H1 (cell line): ENCODE measurements at regions not wholly inside any gene's neighbourhood (a gene's known extent, or its start where the extent isn't known, plus 50 kb on each side); places are given as distances from the start of the nearest gene placed in this dataset.

Experiments
- CTCF ChIA-PET: fragments of 300-600 bp; sonication (Branson Sonifier 250); formaldehyde crosslinking; loops from one replicate; lab custom pipeline; 2021; ENCODE audit not compliant: partially characterized antibody; lab: Charles Lee
- POLR2A ChIA-PET: fragments of 300-600 bp; sonication (Branson Sonifier 250); formaldehyde crosslinking; loops from one replicate; lab custom pipeline; 2021; ENCODE audit warnings: inconsistent platforms; ENCODE audit not compliant: partially characterized antibody; lab: Charles Lee
- DNase-seq, 2 experiments: peaks; one replicate each; pipeline versions ENCODE4 v3.0.0 to v3.0.0-alpha.2; 2010 to 2022; ENCODE audit warnings: low spot score in 2 of 2, low read depth in 1 of 2, mixed read lengths in 1 of 2
- FAIRE-seq: peaks from 2 replicates; lab custom pipeline; 2011; peaks lifted over from hg19 to GRCh38; lab: Jason Lieb, UNC
- H2AFZ ChIP-seq: 2 replicates; pipeline ENCODE4 v1.8.1; 2012; ENCODE audit warnings: low read length, inconsistent platforms
- H2AK5ac ChIP-seq: 2 replicates; pipeline ENCODE4 v1.6.1; 2013; ENCODE audit warnings: low read depth, low read length
- H2BK120ac ChIP-seq: replicated peaks from 2 replicates; pipeline ENCODE3; 2013; ENCODE audit warnings: low read depth, low read length, inconsistent platforms
- H2BK12ac ChIP-seq: 2 replicates; pipeline ENCODE4 v1.6.1; 2013; ENCODE audit warnings: low read depth, low read length
- H2BK15ac ChIP-seq: 2 replicates; pipeline ENCODE4 v1.6.1; 2013; ENCODE audit warnings: low read length
- H2BK20ac ChIP-seq: 2 replicates; pipeline ENCODE4 v1.6.1; 2013; ENCODE audit warnings: low read length
- H2BK5ac ChIP-seq: 2 replicates; pipeline ENCODE4 v1.6.1; 2013; ENCODE audit warnings: low read depth, low read length
- H3K14ac ChIP-seq: 2 replicates; pipeline ENCODE4 v1.6.1; 2013; ENCODE audit warnings: inconsistent platforms; ENCODE audit not compliant: insufficient read length
- H3K18ac ChIP-seq: 2 replicates; pipeline ENCODE4 v1.6.1; 2013; ENCODE audit warnings: low read length; ENCODE audit errors: extremely low read depth
- H3K23ac ChIP-seq: 2 replicates; pipeline ENCODE4 v1.6.1; 2013; ENCODE audit warnings: inconsistent platforms; ENCODE audit not compliant: insufficient read length
- H3K23me2 ChIP-seq: 2 replicates; pipeline ENCODE4 v1.6.1; 2013; ENCODE audit warnings: low read depth, low read length
- H3K27ac ChIP-seq: 2 replicates; pipeline ENCODE4 v1.6.1; 2011; ENCODE audit warnings: low read depth, low read length, inconsistent platforms
- H3K27me3 ChIP-seq, 4 experiments: replicated peaks in 1 of 4; 1 replicate in 1 of 4; 2 replicates in 3 of 4; pipeline versions ENCODE4 v1.6.1 to v1.8.1; 2011 to 2013; ENCODE audit warnings: low read length in 3 of 4, mild to moderate bottlenecking in 3 of 4, inconsistent platforms in 2 of 4, mixed read lengths in 2 of 4, moderate library complexity in 1 of 4; ENCODE audit not compliant: control insufficient read depth in 3 of 4, insufficient read depth in 3 of 4; ENCODE audit errors: extremely low read depth in 1 of 4
- H3K36me3 ChIP-seq, 4 experiments: 2 replicates each; pipeline versions ENCODE4 v1.6.1 to v1.8.1; 2011 to 2013; ENCODE audit warnings: mild to moderate bottlenecking in 4 of 4, low read length in 3 of 4, moderate library complexity in 2 of 4, control low read depth in 1 of 4, inconsistent platforms in 1 of 4; ENCODE audit not compliant: insufficient read depth in 4 of 4, control insufficient read depth in 2 of 4
- H3K4ac ChIP-seq: replicated peaks from 2 replicates; pipeline ENCODE3; 2013; ENCODE audit warnings: low read length, low read depth, mixed read lengths, inconsistent platforms; ENCODE audit not compliant: insufficient read length
- H3K4me1 ChIP-seq, 4 experiments: replicated peaks in 1 of 4; 1 replicate in 1 of 4; 2 replicates in 3 of 4; pipeline versions ENCODE4 v1.6.1 to v1.8.1; 2011 to 2013; ENCODE audit warnings: low read length in 3 of 4, inconsistent platforms in 2 of 4, mixed read lengths in 1 of 4; ENCODE audit not compliant: insufficient read depth in 4 of 4, control insufficient read depth in 3 of 4
- H3K4me2 ChIP-seq, 2 experiments: 2 replicates each; pipeline versions ENCODE4 v1.6.1 to v1.8.1; 2011 to 2013; ENCODE audit warnings: low read depth in 2 of 2, low read length in 2 of 2, control low read depth in 1 of 2, inconsistent platforms in 1 of 2, mild to moderate bottlenecking in 1 of 2; ENCODE audit not compliant: insufficient read depth in 1 of 2
- H3K4me3 ChIP-seq, 4 experiments: fragments of 200-600, 300-600 bp in 1 of 4; sonication (generic), shearing (Covaris generic), sonication (Bioruptor Twin) in 1 of 4; 2 replicates each; pipeline versions ENCODE4 v1.5.1 to v1.8.1; 2011 to 2016; ENCODE audit warnings: low read length in 4 of 4, low read depth in 3 of 4, control low read depth in 2 of 4, inconsistent platforms in 2 of 4, mild to moderate bottlenecking in 2 of 4, mixed read lengths in 1 of 4, moderate library complexity in 1 of 4; ENCODE audit not compliant: insufficient read depth in 2 of 4; ENCODE audit errors: extremely low read depth in 1 of 4
- H3K56ac ChIP-seq: replicated peaks from 2 replicates; pipeline ENCODE3; 2013; ENCODE audit warnings: low read depth, mild to moderate bottlenecking, mixed read lengths, low read length, inconsistent platforms; ENCODE audit not compliant: insufficient read length
- H3K79me1 ChIP-seq: 2 replicates; pipeline ENCODE4 v1.6.1; 2013; ENCODE audit warnings: low read depth, low read length, control low read depth
- H3K79me2 ChIP-seq, 2 experiments: 2 replicates each; pipeline versions ENCODE4 v1.6.1 to v1.8.1; 2012 to 2013; ENCODE audit warnings: low read length in 2 of 2, mild to moderate bottlenecking in 2 of 2, inconsistent platforms in 1 of 2; ENCODE audit not compliant: insufficient read depth in 2 of 2, control insufficient read depth in 1 of 2
- H3K9ac ChIP-seq, 4 experiments: replicated peaks in 1 of 4; 1 replicate in 1 of 4; 2 replicates in 3 of 4; pipeline versions ENCODE4 v1.6.1 to v1.8.1; 2011 to 2013; ENCODE audit warnings: low read depth in 3 of 4, low read length in 3 of 4, control low read depth in 2 of 4, mild to moderate bottlenecking in 2 of 4, moderate library complexity in 2 of 4, inconsistent platforms in 1 of 4; ENCODE audit errors: extremely low read depth in 1 of 4
- H3K9me3 ChIP-seq, 2 experiments: 2 replicates each; pipeline versions ENCODE4 v1.6.1 to v1.8.1; 2012 to 2013; ENCODE audit warnings: mild to moderate bottlenecking in 2 of 2, moderate library complexity in 2 of 2, control low read depth in 1 of 2, inconsistent platforms in 1 of 2, low read depth in 1 of 2, low read length in 1 of 2, mixed read lengths in 1 of 2; ENCODE audit not compliant: insufficient read depth in 2 of 2
- H4K20me1 ChIP-seq, 2 experiments: replicated peaks in 1 of 2; 2 replicates each; pipeline versions ENCODE3 to v1.8.1; 2011 to 2013; ENCODE audit warnings: inconsistent platforms in 2 of 2, low read length in 2 of 2, mild to moderate bottlenecking in 1 of 2; ENCODE audit not compliant: insufficient read depth in 2 of 2, control insufficient read depth in 1 of 2
- H4K5ac ChIP-seq: 2 replicates; pipeline ENCODE4 v1.6.1; 2013; ENCODE audit warnings: low read length, low read depth, mixed read lengths, inconsistent platforms; ENCODE audit not compliant: insufficient read length
- H4K8ac ChIP-seq: 2 replicates; pipeline ENCODE4 v1.8.0; 2013; ENCODE audit warnings: mild to moderate bottlenecking, moderate library complexity, low read length, inconsistent platforms; ENCODE audit not compliant: insufficient read depth; ENCODE audit errors: extremely low read depth
- H4K91ac ChIP-seq: replicated peaks from 2 replicates; pipeline ENCODE3; 2013; ENCODE audit warnings: low read length, mixed read lengths, inconsistent platforms; ENCODE audit not compliant: insufficient read length
- CBX8 ChIP-seq: fragments of 300-800, 300-1000 bp; sonication (generic); IDR thresholded peaks from 2 replicates; pipeline ENCODE4 v1.7.1; 2016; ENCODE audit warnings: low read depth, low read length, borderline replicate concordance
- KDM1A ChIP-seq: fragments of 200-600, 300-600 bp; sonication (generic); IDR thresholded peaks from 2 replicates; pipeline ENCODE4 v1.7.1; 2016; ENCODE audit warnings: mild to moderate bottlenecking, low read length, borderline replicate concordance
- NANOG ChIP-seq: IDR thresholded peaks from 2 replicates; pipeline ENCODE4 v1.6.1; 2011; ENCODE audit warnings: low read length, low read depth, mild to moderate bottlenecking, inconsistent platforms; ENCODE audit not compliant: insufficient read depth, poor library complexity, severe bottlenecking
- RFX5 ChIP-seq: IDR thresholded peaks from 2 replicates; pipeline ENCODE4 v1.6.1; 2011; ENCODE audit warnings: low read depth, low read length, improper control_type of control experiment, borderline replicate concordance
- RNF2 ChIP-seq: fragments of 200-900, 300-1000 bp; sonication (generic); IDR thresholded peaks from 2 replicates; pipeline ENCODE4 v1.7.1; 2016; ENCODE audit warnings: borderline replicate concordance, low read depth, mild to moderate bottlenecking, antibody characterized with exemption, low read length; ENCODE audit not compliant: poor library complexity, severe bottlenecking; ENCODE audit errors: missing control alignments
- RXRA ChIP-seq: IDR thresholded peaks from 2 replicates; pipeline ENCODE4 v1.6.1; 2011; ENCODE audit warnings: low read depth, mild to moderate bottlenecking, low read length, moderate library complexity; ENCODE audit not compliant: insufficient read depth
- SIN3A ChIP-seq, 2 experiments: IDR thresholded peaks in 1 of 2; conservative IDR thresholded peaks in 1 of 2; 2 replicates each; pipeline ENCODE4 v1.6.1; 2011 to 2012; ENCODE audit warnings: low read length in 2 of 2, improper control_type of control experiment in 1 of 2, low read depth in 1 of 2, mild to moderate bottlenecking in 1 of 2
- SIX5 ChIP-seq: IDR thresholded peaks from 2 replicates; pipeline ENCODE4 v1.6.1; 2011; ENCODE audit warnings: mild to moderate bottlenecking, low read depth, low read length
- WGBS, 2 experiments: shearing (Covaris generic) in 1 of 2; methylation state at CpG; one replicate each; pipeline versions ENCODE4 v1.1.6 to v1.1.7; 2013 to 2015; ENCODE audit warnings: low lambda C conversion rate in 2 of 2, mixed read lengths in 2 of 2, inconsistent platforms in 1 of 2, low coverage in 1 of 2, missing lambda C conversion rate in 1 of 2; ENCODE audit not compliant: insufficient replicate concordance in 2 of 2, insufficient coverage in 1 of 2, insufficient read length in 1 of 2; ENCODE audit errors: extremely low coverage in 1 of 2, missing lambda C conversion rate in 1 of 2; 5-methylcytosine and 5-hydroxymethylcytosine counted together

GRCh38 chr10:45219416-45219815 lies 96.0 kb downstream of the OR13A1 start:
- Histone ChIP-seq H3K23me2 (no peaks in the 10 kb centered on the region), H3K23ac (no peak overlapping the region), H2BK15ac (no peak overlapping the region), H3K4me2 (no peak overlapping the region)
- no peak for DNase-seq
- no peak for TF ChIP-seq SIN3A (conservative IDR thresholded peaks at IDR 0.05 in 1 of 2, IDR thresholded peaks at IDR 0.05 in 1 of 2; ENCODE audit: low read depth in 1 of 2, low read length in 2 of 2)
- no peak for TF ChIP-seq RFX5
- no peak for TF ChIP-seq NANOG
- no peak for TF ChIP-seq SIX5
- TF ChIP-seq CBX8, result no peak
- no peak for TF ChIP-seq RXRA
- peak; percentile 44; the same call in 1 of the 2 replicates for TF ChIP-seq KDM1A
- TF ChIP-seq RNF2, result no peak
- TF ChIP-seq, all 59 proteins: peak for 1
- H3K4me1 ChIP-seq, result no peaks in the 10 kb centered on the region
- WGBS, 2 experiments, result 93% methylated on average over 4 of the region's 4 CpGs; no CpG with 5 or more reads in 1 of the 2 experiments
- no peak overlapping the region for H2AFZ ChIP-seq
- no peak overlapping the region for H2BK20ac ChIP-seq
- no peak overlapping the region for H2BK12ac ChIP-seq
- no peak overlapping the region for H3K56ac ChIP-seq
- no peaks in the 10 kb centered on the region for H4K20me1 ChIP-seq
- no peak overlapping the region for H2BK5ac ChIP-seq
- no peaks in the 10 kb centered on the region for H3K27me3 ChIP-seq
- no peak overlapping the region for H4K8ac ChIP-seq
- H3K18ac ChIP-seq, result no peak overlapping the region
- H2BK120ac ChIP-seq, result no peak overlapping the region
- no peak overlapping the region for H2AK5ac ChIP-seq
- ChIA-PET POLR2A (no interaction called here), CTCF (interaction anchor here (0.6 to 1.1 kb wide), 2 partner anchors 12 to 31 kb away, joined by 3 to 4 read pairs; no protein-coding TSS in a partner anchor)
- H3K27ac ChIP-seq, result no peak overlapping the region
- no peak overlapping the region for H4K5ac ChIP-seq
- H3K36me3 ChIP-seq, result no peaks in the 10 kb centered on the region
- no peak overlapping the region for H4K91ac ChIP-seq
- no peaks in the 10 kb centered on the region for H3K79me1 ChIP-seq
- FAIRE-seq, result no peak
- no peak overlapping the region for H3K4me3 ChIP-seq
- no peak overlapping the region for H3K14ac ChIP-seq
- no peak overlapping the region for H3K4ac ChIP-seq
- H3K9me3 ChIP-seq, result no peaks in the 10 kb centered on the region
- H3K9ac ChIP-seq, result no peak overlapping the region
- no peaks in the 10 kb centered on the region for H3K79me2 ChIP-seq
